ENCODE measurements at regions not wholly inside any gene's neighbourhood (a gene's known extent, or its start where the extent isn't known, plus 50 kb on each side); places are given as distances from the start of the nearest gene placed in this dataset.
"Not testable (repeated sequence)": the region's sequence is repeated elsewhere in the genome, so short reads cannot be mapped to it uniquely, and the experiment has no call there.

DNA sequence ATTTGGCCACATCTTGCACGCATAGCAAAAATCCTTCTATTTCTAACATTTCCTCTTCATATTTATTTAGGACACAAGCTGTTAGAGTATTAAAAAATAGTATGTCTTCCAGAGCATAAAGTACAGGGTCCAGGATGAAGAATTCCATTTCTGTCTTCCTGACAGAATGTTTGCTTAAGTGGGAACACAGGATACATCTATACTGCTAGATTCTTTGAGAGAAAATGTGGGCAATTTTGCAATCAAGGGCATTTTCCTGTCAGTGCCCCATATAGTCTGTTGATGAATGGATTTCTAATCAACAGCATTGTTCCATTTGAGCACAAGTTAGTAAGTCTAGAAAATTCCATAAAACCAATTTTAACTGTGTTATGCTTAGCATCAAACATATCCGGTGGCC is 409.9 kb downstream of the CPS1 start:
- Histone ChIP-seq H3K27me3 (ENCODE audit: control insufficient read depth, extremely low read depth, insufficient read depth, low read length) (no peaks in the 10 kb centered on the region), H3K27ac (ENCODE audit: control insufficient read depth, insufficient read depth, low read length) (no peak overlapping the region), H3K9me1 (ENCODE audit: control insufficient read depth, extremely low read depth, insufficient read depth, low read length) (no peaks in the 10 kb centered on the region), H3K4me3 (ENCODE audit: control insufficient read depth in 2 of 3, extremely low read depth in 1 of 3, insufficient read depth in 2 of 3, low read depth in 1 of 3, low read length in 3 of 3) (no peak overlapping the region), H3K4me1 (ENCODE audit: control insufficient read depth, extremely low read depth, insufficient read depth, low read length) (no peaks in the 10 kb centered on the region), H3K9me3 (ENCODE audit: control insufficient read depth, low read depth, low read length) (no peaks in the 10 kb centered on the region), H4K20me1 (ENCODE audit: control insufficient read depth, extremely low read depth, insufficient read depth, low read length) (no peaks in the 10 kb centered on the region), H2AFZ (ENCODE audit: control insufficient read depth, low read length) (no peak overlapping the region), H3K79me2 (ENCODE audit: control insufficient read depth, insufficient read depth, low read length) (no peaks in the 10 kb centered on the region), H3K36me3 (ENCODE audit: control insufficient read depth in 2 of 2, extremely low read depth in 1 of 2, insufficient read depth in 2 of 2, low read length in 2 of 2) (no peaks in the 10 kb centered on the region), H3K9ac (ENCODE audit: control insufficient read depth, extremely low read depth, insufficient read depth, low read length) (no peak overlapping the region), H3K4me2 (ENCODE audit: control insufficient read depth, extremely low read depth, insufficient read depth, low read depth, low read length) (no peak overlapping the region)
- dilution Hi-C loops (cut with MboI; ENCODE audit: extremely low pct_ligation_motif_present, low sequenced_read_pairs) = no loop called here
- no peak for FAIRE-seq
- TF ChIP-seq, protein P1, sequence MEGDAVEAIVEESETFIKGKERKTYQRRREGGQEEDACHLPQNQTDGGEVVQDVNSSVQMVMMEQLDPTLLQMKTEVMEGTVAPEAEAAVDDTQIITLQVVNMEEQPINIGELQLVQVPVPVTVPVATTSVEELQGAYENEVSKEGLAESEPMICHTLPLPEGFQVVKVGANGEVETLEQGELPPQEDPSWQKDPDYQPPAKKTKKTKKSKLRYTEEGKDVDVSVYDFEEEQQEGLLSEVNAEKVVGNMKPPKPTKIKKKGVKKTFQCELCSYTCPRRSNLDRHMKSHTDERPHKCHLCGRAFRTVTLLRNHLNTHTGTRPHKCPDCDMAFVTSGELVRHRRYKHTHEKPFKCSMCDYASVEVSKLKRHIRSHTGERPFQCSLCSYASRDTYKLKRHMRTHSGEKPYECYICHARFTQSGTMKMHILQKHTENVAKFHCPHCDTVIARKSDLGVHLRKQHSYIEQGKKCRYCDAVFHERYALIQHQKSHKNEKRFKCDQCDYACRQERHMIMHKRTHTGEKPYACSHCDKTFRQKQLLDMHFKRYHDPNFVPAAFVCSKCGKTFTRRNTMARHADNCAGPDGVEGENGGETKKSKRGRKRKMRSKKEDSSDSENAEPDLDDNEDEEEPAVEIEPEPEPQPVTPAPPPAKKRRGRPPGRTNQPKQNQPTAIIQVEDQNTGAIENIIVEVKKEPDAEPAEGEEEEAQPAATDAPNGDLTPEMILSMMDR (optimal IDR thresholded peaks at IDR 0.05 in 1 of 3, IDR thresholded peaks at IDR 0.05 in 1 of 3, conservative IDR thresholded peaks at IDR 0.05 in 1 of 3; ENCODE audit: extremely low read depth in 1 of 3, insufficient read depth in 2 of 3, low read length in 3 of 3) = no peak
- no peak for TF ChIP-seq EZH2 (IDR thresholded peaks at IDR 0.05; ENCODE audit: low read length)
- no peak for DNase-seq (ENCODE audit: low read depth, low spot score)

DNA sequence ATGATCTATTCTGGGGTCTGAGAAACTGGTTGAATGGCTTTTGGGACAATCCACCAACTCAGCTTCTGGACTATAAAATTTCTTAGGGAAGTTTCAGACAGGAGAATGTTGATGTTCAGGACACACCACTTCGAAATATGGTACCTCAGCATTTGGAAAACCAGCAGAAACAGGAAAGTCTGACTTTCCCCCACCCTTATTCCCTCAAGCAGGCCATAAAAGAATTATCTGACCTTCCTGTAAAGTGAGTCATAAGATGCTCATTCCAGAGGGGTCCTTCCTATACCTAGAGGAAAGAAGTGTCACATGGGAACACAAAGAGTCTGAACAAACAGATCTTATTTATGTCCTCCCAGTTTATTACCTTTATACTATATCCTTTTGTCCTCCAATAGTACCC is 415.0 kb downstream of the CPS1 start:
- dilution Hi-C loops (cut with MboI; ENCODE audit: extremely low pct_ligation_motif_present, low sequenced_read_pairs) = no loop called here
- Histone ChIP-seq H2AFZ (ENCODE audit: control insufficient read depth, low read length) (no peak overlapping the region), H3K4me2 (ENCODE audit: control insufficient read depth, extremely low read depth, insufficient read depth, low read depth, low read length) (no peak overlapping the region), H3K4me3 (ENCODE audit: control insufficient read depth in 2 of 3, extremely low read depth in 1 of 3, insufficient read depth in 2 of 3, low read depth in 1 of 3, low read length in 3 of 3) (no peak overlapping the region), H3K27me3 (ENCODE audit: control insufficient read depth, extremely low read depth, insufficient read depth, low read length) (no peaks in the 10 kb centered on the region), H3K9me3 (ENCODE audit: control insufficient read depth, low read depth, low read length) (no peaks in the 10 kb centered on the region), H3K9me1 (ENCODE audit: control insufficient read depth, extremely low read depth, insufficient read depth, low read length) (no peaks in the 10 kb centered on the region), H3K27ac (ENCODE audit: control insufficient read depth, insufficient read depth, low read length) (no peak overlapping the region), H3K4me1 (ENCODE audit: control insufficient read depth, extremely low read depth, insufficient read depth, low read length) (no peaks in the 10 kb centered on the region), H3K9ac (ENCODE audit: control insufficient read depth, extremely low read depth, insufficient read depth, low read length) (no peak overlapping the region), H3K79me2 (ENCODE audit: control insufficient read depth, insufficient read depth, low read length) (no peaks in the 10 kb centered on the region), H3K36me3 (ENCODE audit: control insufficient read depth in 2 of 2, extremely low read depth in 1 of 2, insufficient read depth in 2 of 2, low read length in 2 of 2) (no peaks in the 10 kb centered on the region), H4K20me1 (ENCODE audit: control insufficient read depth, extremely low read depth, insufficient read depth, low read length) (no peaks in the 10 kb centered on the region)
- FAIRE-seq = no peak
- TF ChIP-seq, protein P1 (optimal IDR thresholded peaks at IDR 0.05 in 1 of 3, IDR thresholded peaks at IDR 0.05 in 1 of 3, conservative IDR thresholded peaks at IDR 0.05 in 1 of 3; ENCODE audit: extremely low read depth in 1 of 3, insufficient read depth in 2 of 3, low read length in 3 of 3) = no peak
- no peak for TF ChIP-seq EZH2 (IDR thresholded peaks at IDR 0.05; ENCODE audit: low read length)
- no peak for DNase-seq (ENCODE audit: low read depth, low spot score)

DNA sequence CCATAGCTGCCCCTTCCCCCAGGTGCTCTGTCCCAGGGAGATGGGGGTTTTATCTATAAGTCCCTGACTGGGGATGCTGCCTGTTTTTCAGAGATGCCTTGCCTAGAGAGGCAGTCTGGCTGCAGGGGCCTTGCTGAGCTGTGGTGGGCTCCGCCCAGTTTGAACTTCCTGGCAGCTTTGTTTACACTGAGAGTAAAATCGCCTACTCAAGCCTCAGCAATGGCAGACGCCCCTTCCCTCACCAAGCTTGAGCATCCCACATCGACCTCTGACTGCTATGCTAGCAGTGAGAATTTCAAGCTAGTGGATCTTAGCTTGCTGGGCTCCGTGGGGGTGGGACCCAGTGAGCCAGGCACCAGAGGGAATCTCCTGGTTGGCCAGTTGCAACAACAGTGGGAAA is 430.4 kb downstream of the CPS1 start:
- H3K4me3 ChIP-seq (ENCODE audit: control insufficient read depth in 2 of 3, extremely low read depth in 1 of 3, insufficient read depth in 2 of 3, low read depth in 1 of 3, low read length in 3 of 3); H2AFZ ChIP-seq (ENCODE audit: control insufficient read depth, low read length); H3K27me3 ChIP-seq (ENCODE audit: control insufficient read depth, extremely low read depth, insufficient read depth, low read length); H4K20me1 ChIP-seq (ENCODE audit: control insufficient read depth, extremely low read depth, insufficient read depth, low read length); H3K36me3 ChIP-seq (ENCODE audit: control insufficient read depth in 2 of 2, extremely low read depth in 1 of 2, insufficient read depth in 2 of 2, low read length in 2 of 2); H3K9me3 ChIP-seq (ENCODE audit: control insufficient read depth, low read depth, low read length); H3K27ac ChIP-seq (ENCODE audit: control insufficient read depth, insufficient read depth, low read length); DNase-seq (ENCODE audit: low read depth, low spot score); H3K9me1 ChIP-seq (ENCODE audit: control insufficient read depth, extremely low read depth, insufficient read depth, low read length); H3K79me2 ChIP-seq (ENCODE audit: control insufficient read depth, insufficient read depth, low read length); H3K4me1 ChIP-seq (ENCODE audit: control insufficient read depth, extremely low read depth, insufficient read depth, low read length); FAIRE-seq; H3K9ac ChIP-seq (ENCODE audit: control insufficient read depth, extremely low read depth, insufficient read depth, low read length); H3K4me2 ChIP-seq (ENCODE audit: control insufficient read depth, extremely low read depth, insufficient read depth, low read depth, low read length); dilution Hi-C loops (cut with MboI; ENCODE audit: extremely low pct_ligation_motif_present, low sequenced_read_pairs): not testable (repeated sequence)

Data from keratinocyte (primary cell).